ENCODE measurements at regions not wholly inside any gene's neighbourhood (a gene's known extent, or its start where the extent isn't known, plus 50 kb on each side); places are given as distances from the start of the nearest gene placed in this dataset.
"Not testable (repeated sequence)": the region's sequence is repeated elsewhere in the genome, so short reads cannot be mapped to it uniquely, and the experiment has no call there.

DNA sequence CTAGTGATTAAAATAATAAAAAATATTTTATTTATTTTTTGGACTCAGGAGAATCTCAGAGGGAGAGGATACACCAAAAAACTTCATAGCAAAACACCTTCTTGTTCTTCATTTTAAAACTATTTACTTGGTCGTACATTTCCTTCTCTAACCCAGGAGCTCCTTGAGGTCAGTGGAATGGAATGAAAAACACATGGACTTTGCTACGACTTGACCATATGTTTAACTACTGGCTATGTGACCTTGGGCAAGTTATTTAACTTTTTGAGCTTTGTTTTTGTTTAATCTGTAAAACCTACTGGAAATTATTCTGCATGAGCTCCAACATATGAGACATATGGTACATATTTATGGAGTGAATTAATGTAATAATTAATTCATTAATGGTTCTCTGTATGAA lies 1005.5 kb upstream of the CITED2 start:
- ChIA-PET POLR2A (ENCODE audit: low non-redundant PET) (no interaction called here), CTCF (no interaction called here)
- intact Hi-C loops (cut with micrococcal nuclease; ENCODE audit: unreplicated experiment), result loop anchor here (10.0 kb wide), 1 partner anchor 305 kb away; no protein-coding TSS in a partner anchor
- H3K4me3 ChIP-seq (ENCODE audit: low read depth, low read length, poor library complexity, severe bottlenecking), result no peak overlapping the region
- DNase-seq (ENCODE audit: low spot score), result no peak
- H3K36me3 ChIP-seq (ENCODE audit: insufficient read depth, low read length, poor library complexity, severe bottlenecking), result no peaks in the 10 kb centered on the region
- TF ChIP-seq EZH2 (IDR thresholded peaks at IDR 0.05; ENCODE audit: borderline replicate concordance, low read depth, low read length, poor library complexity, severe bottlenecking) (no peak), CTCF (conservative IDR thresholded peaks at IDR 0.05; ENCODE audit: low read depth, low read length) (no peak)
- H3K4me1 ChIP-seq (ENCODE audit: insufficient read depth, low read length, poor library complexity, severe bottlenecking), result no peaks in the 10 kb centered on the region
- peaks cover 5% of the 10 kb centered on the region for H3K9me3 ChIP-seq (ENCODE audit: low read depth, low read length, poor library complexity, severe bottlenecking)
- no peak overlapping the region for H3K27ac ChIP-seq (ENCODE audit: low read depth, low read length, poor library complexity, severe bottlenecking)
- BruUV-seq (replicated peaks), result no TSS peak
- H3K27me3 ChIP-seq (replicated peaks; ENCODE audit: insufficient read depth, low read depth, low read length, poor library complexity), result no peaks in the 10 kb centered on the region

- no peak overlapping the region for H3K4me3 ChIP-seq (ENCODE audit: low read depth, low read length, poor library complexity, severe bottlenecking)
- intact Hi-C loops (cut with micrococcal nuclease; ENCODE audit: unreplicated experiment), result loop anchor here (10.0 kb wide), 1 partner anchor 301 kb away; no protein-coding TSS in a partner anchor
- TF ChIP-seq EZH2 (IDR thresholded peaks at IDR 0.05; ENCODE audit: borderline replicate concordance, low read depth, low read length, poor library complexity, severe bottlenecking) (no peak), CTCF (conservative IDR thresholded peaks at IDR 0.05; ENCODE audit: low read depth, low read length) (no peak)
- ChIA-PET CTCF (no interaction called here), POLR2A (ENCODE audit: low non-redundant PET) (no interaction called here)
- H3K4me1 ChIP-seq (ENCODE audit: insufficient read depth, low read length, poor library complexity, severe bottlenecking), result peaks cover 14% of the 10 kb centered on the region
- H3K27me3 ChIP-seq (replicated peaks; ENCODE audit: insufficient read depth, low read depth, low read length, poor library complexity), result no peaks in the 10 kb centered on the region
- H3K27ac ChIP-seq (ENCODE audit: low read depth, low read length, poor library complexity, severe bottlenecking), result no peak overlapping the region
- DNase-seq (ENCODE audit: low spot score), result no peak
- H3K9me3 ChIP-seq (ENCODE audit: low read depth, low read length, poor library complexity, severe bottlenecking), result no peaks in the 10 kb centered on the region
- H3K36me3 ChIP-seq (ENCODE audit: insufficient read depth, low read length, poor library complexity, severe bottlenecking), result no peaks in the 10 kb centered on the region
- BruUV-seq (replicated peaks), result no TSS peak
These were observed 1001.8 kb upstream of the CITED2 start for GRCh38 chr6:140376209-140376608.

- BruUV-seq (replicated peaks); DNase-seq (ENCODE audit: low spot score); CTCF ChIA-PET; H3K4me3 ChIP-seq (ENCODE audit: low read depth, low read length, poor library complexity, severe bottlenecking); H3K27ac ChIP-seq (ENCODE audit: low read depth, low read length, poor library complexity, severe bottlenecking); H3K36me3 ChIP-seq (ENCODE audit: insufficient read depth, low read length, poor library complexity, severe bottlenecking); H3K27me3 ChIP-seq (replicated peaks; ENCODE audit: insufficient read depth, low read depth, low read length, poor library complexity); POLR2A ChIA-PET (ENCODE audit: low non-redundant PET); H3K9me3 ChIP-seq (ENCODE audit: low read depth, low read length, poor library complexity, severe bottlenecking): not testable (repeated sequence)
- intact Hi-C loops (cut with micrococcal nuclease; ENCODE audit: unreplicated experiment), result loop anchor here (2.0 to 10.0 kb wide), 2 partner anchors 299 to 327 kb away; no protein-coding TSS in a partner anchor
- H3K4me1 ChIP-seq (ENCODE audit: insufficient read depth, low read length, poor library complexity, severe bottlenecking), result peaks cover 22% of the 10 kb centered on the region
These were observed 999.3 kb upstream of the CITED2 start for GRCh38 chr6:140373728-140374127.

DNA sequence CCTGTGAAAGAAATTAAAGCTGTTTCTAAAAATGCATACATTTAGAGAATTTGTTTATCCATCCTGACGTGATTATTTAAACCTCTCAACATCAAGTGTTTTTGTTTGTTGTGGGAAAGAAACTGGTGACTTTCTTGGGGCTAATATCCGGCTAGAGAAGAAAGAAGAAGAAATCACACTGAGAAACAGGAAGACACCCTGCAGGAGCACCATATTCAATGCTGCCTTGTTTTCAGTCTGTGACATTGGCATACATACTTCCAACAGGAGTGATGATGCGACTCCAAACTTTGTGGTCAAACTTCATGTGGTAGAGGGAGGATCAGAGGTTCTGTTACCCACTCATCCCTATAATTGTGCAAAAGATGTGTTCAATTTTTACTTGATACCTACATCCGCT lies 997.6 kb upstream of the CITED2 start:
- DNase-seq (ENCODE audit: low spot score), result peak; percentile 96
- Histone ChIP-seq H3K36me3 (ENCODE audit: insufficient read depth, low read length, poor library complexity, severe bottlenecking) (no peaks in the 10 kb centered on the region), H3K4me1 (ENCODE audit: insufficient read depth, low read length, poor library complexity, severe bottlenecking) (peaks cover 22% of the 10 kb centered on the region), H3K4me3 (ENCODE audit: low read depth, low read length, poor library complexity, severe bottlenecking) (no peak overlapping the region), H3K9me3 (ENCODE audit: low read depth, low read length, poor library complexity, severe bottlenecking) (no peaks in the 10 kb centered on the region), H3K27ac (ENCODE audit: low read depth, low read length, poor library complexity, severe bottlenecking) (peak overlapping the region; percentile 72), H3K27me3 (replicated peaks; ENCODE audit: insufficient read depth, low read depth, low read length, poor library complexity) (no peaks in the 10 kb centered on the region)
- no TSS peak for BruUV-seq (replicated peaks)
- CTCF ChIA-PET, result interaction anchor here (0.5 to 0.7 kb wide), 2 partner anchors 255 to 319 kb away, joined by 3 to 5 read pairs; no protein-coding TSS in a partner anchor
- TF ChIP-seq CTCF (conservative IDR thresholded peaks at IDR 0.05; ENCODE audit: low read depth, low read length) (no peak), EZH2 (IDR thresholded peaks at IDR 0.05; ENCODE audit: borderline replicate concordance, low read depth, low read length, poor library complexity, severe bottlenecking) (no peak)
- POLR2A ChIA-PET (ENCODE audit: low non-redundant PET), result interaction anchor here (1.0 kb wide), 1 partner anchor 201 kb away, joined by 4 read pairs; no protein-coding TSS in a partner anchor
- intact Hi-C loops (cut with micrococcal nuclease; ENCODE audit: unreplicated experiment), result loop anchor here (2.0 to 10.0 kb wide), 2 partner anchors 297 to 325 kb away; no protein-coding TSS in a partner anchor

All from A673 (cell line).